A673 (cell line): ENCODE measurements at regions not wholly inside any gene's neighbourhood (a gene's known extent, or its start where the extent isn't known, plus 50 kb on each side); places are given as distances from the start of the nearest gene placed in this dataset.

Experiments used
- CTCF ChIP-seq: fragments of 300-800, 200-600 bp; sonication (generic); conservative IDR thresholded peaks from 2 replicates; pipeline ENCODE4 v1.5.1; 2017; ENCODE audit warnings: low read depth, mild to moderate bottlenecking, antibody characterized with exemption, low read length, moderate library complexity, mixed read lengths
- EZH2 ChIP-seq: fragments of 200-600 bp; sonication (generic); IDR thresholded peaks from 2 replicates; pipeline ENCODE4 v1.6.1; 2017; ENCODE audit warnings: borderline replicate concordance, low read depth, mild to moderate bottlenecking, mixed read lengths, antibody characterized with exemption, low read length; ENCODE audit not compliant: poor library complexity, severe bottlenecking

GRCh38 chr12:41629611-41630010, 441.5 kb downstream of the PDZRN4 start:
- no peak for TF ChIP-seq CTCF
- TF ChIP-seq EZH2: no peak
